ENCODE measurements at regions not wholly inside any gene's neighbourhood (a gene's known extent, or its start where the extent isn't known, plus 50 kb on each side); places are given as distances from the start of the nearest gene placed in this dataset.

DNA sequence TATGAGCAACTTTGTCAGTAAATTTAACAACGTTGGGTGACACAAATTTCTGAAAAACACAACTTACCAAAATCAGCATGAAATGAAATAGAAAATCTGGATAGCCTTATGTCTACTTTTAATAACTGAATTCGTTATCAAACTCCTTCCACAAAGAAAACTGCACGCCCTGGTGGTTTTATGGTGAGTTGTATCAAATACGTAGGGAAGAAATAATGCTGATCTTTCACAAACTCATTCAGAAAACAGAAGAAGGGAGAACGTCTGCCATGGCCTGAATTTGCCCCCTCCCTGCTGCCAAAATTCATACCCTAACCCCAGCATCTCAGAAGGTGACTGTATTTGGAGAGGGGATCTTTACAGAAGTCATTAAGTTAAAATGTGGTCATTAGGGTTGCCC is 50.0 kb upstream of the COL18A1 start:
- Histone ChIP-seq H3K79me2 (ENCODE audit: control insufficient read depth, insufficient read depth, low read length) (no peaks in the 10 kb centered on the region), H3K9me3 (ENCODE audit: control insufficient read depth, insufficient read depth, low read depth, low read length) (no peaks in the 10 kb centered on the region), H3K4me3 (replicated peaks in 1 of 4; ENCODE audit: control extremely low read depth in 1 of 4, insufficient read depth in 1 of 4, low read depth in 3 of 4, low read length in 4 of 4) (no peak overlapping the region), H3K4me1 (ENCODE audit: control insufficient read depth, extremely low read depth, insufficient read depth, low read length) (peaks cover 5% of the 10 kb centered on the region), H4K20me1 (ENCODE audit: control insufficient read depth, extremely low read depth, insufficient read depth, low read length) (no peaks in the 10 kb centered on the region), H3K27me3 (ENCODE audit: control insufficient read depth, insufficient read depth, low read length) (no peaks in the 10 kb centered on the region), H2AFZ (ENCODE audit: low read length) (no peak overlapping the region), H3K36me3 (ENCODE audit: control insufficient read depth, insufficient read depth, low read length) (no peaks in the 10 kb centered on the region), H3K9ac (ENCODE audit: insufficient read depth, low read length) (no peak overlapping the region), H3K4me2 (ENCODE audit: extremely low read depth, insufficient read depth, low read length) (no peak overlapping the region), H3K27ac (ENCODE audit: insufficient read depth, low read length) (no peak overlapping the region)
- TF ChIP-seq, protein P1, sequence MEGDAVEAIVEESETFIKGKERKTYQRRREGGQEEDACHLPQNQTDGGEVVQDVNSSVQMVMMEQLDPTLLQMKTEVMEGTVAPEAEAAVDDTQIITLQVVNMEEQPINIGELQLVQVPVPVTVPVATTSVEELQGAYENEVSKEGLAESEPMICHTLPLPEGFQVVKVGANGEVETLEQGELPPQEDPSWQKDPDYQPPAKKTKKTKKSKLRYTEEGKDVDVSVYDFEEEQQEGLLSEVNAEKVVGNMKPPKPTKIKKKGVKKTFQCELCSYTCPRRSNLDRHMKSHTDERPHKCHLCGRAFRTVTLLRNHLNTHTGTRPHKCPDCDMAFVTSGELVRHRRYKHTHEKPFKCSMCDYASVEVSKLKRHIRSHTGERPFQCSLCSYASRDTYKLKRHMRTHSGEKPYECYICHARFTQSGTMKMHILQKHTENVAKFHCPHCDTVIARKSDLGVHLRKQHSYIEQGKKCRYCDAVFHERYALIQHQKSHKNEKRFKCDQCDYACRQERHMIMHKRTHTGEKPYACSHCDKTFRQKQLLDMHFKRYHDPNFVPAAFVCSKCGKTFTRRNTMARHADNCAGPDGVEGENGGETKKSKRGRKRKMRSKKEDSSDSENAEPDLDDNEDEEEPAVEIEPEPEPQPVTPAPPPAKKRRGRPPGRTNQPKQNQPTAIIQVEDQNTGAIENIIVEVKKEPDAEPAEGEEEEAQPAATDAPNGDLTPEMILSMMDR (conservative IDR thresholded peaks at IDR 0.05 in 1 of 2, IDR thresholded peaks at IDR 0.05 in 1 of 2; ENCODE audit: low read depth in 1 of 2, low read length in 2 of 2): peak in 1 of 2 donors; percentile 10
- no peak for TF ChIP-seq EZH2 (IDR thresholded peaks at IDR 0.05; ENCODE audit: low read length, missing control alignments)
- peak in 1 of 2 donors; percentile 62 for DNase-seq (ENCODE audit: low read depth in 2 of 2)

All from fibroblast of lung (primary cell).